GM12874 (cell line): ENCODE measurements at regions not wholly inside any gene's neighbourhood (a gene's known extent, or its start where the extent isn't known, plus 50 kb on each side); places are given as distances from the start of the nearest gene placed in this dataset.

ENCODE experiments used
- CTCF ChIP-seq: IDR thresholded peaks from 2 replicates; pipeline ENCODE4 v1.5.1; 2011; ENCODE audit warnings: low read depth, mild to moderate bottlenecking, control low read depth, low read length, moderate library complexity; ENCODE audit not compliant: insufficient read depth

GRCh38 chr2:31785876-31786275 lies 205.1 kb upstream of the SRD5A2 start:
- TF ChIP-seq CTCF: no peak

- no peak for TF ChIP-seq CTCF
These were observed 204.1 kb upstream of the SRD5A2 start for GRCh38 chr2:31784868-31785267.

GRCh38 chr2:31778153-31778552 lies 197.4 kb upstream of the SRD5A2 start:
- no peak for TF ChIP-seq CTCF

GRCh38 chr2:31770741-31771140 lies 190.0 kb upstream of the SRD5A2 start:
- TF ChIP-seq CTCF: no peak

GRCh38 chr2:31765078-31765945 lies 184.6 kb upstream of the SRD5A2 start:
- TF ChIP-seq CTCF: no peak

GRCh38 chr2:31764169-31764568 lies 183.4 kb upstream of the SRD5A2 start:
- TF ChIP-seq CTCF: no peak

- no peak for TF ChIP-seq CTCF
These were observed 181.3 kb upstream of the SRD5A2 start for GRCh38 chr2:31762085-31762484.
